ENCODE measurements at regions not wholly inside any gene's neighbourhood (a gene's known extent, or its start where the extent isn't known, plus 50 kb on each side); places are given as distances from the start of the nearest gene placed in this dataset.

DNA sequence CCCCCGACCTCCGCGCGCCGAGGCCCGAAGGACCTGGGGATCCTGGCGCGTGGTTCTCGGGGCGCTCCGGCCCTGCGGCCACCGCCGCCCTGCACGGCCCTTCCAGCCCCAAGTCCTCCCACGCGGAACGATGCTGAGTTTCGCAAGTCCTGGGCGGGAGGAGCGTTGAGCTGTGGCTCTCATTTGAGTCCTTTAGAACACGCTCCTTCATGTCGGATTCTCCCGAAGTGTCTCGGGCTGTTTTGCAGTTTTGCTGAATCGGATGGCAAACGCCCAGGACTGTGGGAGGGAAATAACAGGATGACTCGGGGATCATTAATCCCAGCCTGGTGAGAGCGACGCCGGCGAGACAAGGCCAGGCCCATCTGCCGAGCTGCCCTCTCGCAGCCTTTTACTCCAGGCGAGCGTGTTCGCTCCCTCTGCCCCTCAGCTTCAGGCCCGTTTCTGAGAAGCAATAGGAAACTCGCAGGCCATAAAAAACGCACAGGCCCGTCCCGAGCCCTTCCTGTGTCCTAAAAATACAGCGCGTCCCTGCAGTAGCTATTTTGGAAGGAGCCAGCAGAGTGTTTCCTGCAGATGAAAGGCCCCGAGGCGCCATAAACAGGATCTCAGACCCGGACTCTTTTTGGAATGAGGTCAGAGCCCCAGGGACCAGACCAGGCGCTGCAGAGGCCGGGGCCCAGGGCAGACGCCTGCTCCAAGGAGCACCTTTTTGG is 153.5 kb downstream of the DLL1 start:
- no peaks in the 10 kb centered on the region for H3K79me2 ChIP-seq (ENCODE audit: control insufficient read depth, insufficient read depth, low read length)
- ChIA-PET CTCF (no interaction called here), POLR2A (no interaction called here)
- no peak for TF ChIP-seq EZH2 (IDR thresholded peaks at IDR 0.05; ENCODE audit: borderline replicate concordance, low read depth, low read length, severe bottlenecking)
- TF ChIP-seq, protein P1, sequence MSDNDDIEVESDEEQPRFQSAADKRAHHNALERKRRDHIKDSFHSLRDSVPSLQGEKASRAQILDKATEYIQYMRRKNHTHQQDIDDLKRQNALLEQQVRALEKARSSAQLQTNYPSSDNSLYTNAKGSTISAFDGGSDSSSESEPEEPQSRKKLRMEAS (IDR thresholded peaks at IDR 0.05; ENCODE audit: insufficient read depth, insufficient read length): no peak
- no peak for TF ChIP-seq POLR2A (IDR thresholded peaks at IDR 0.05; ENCODE audit: low read depth, low read length)
- TF ChIP-seq, protein P2, sequence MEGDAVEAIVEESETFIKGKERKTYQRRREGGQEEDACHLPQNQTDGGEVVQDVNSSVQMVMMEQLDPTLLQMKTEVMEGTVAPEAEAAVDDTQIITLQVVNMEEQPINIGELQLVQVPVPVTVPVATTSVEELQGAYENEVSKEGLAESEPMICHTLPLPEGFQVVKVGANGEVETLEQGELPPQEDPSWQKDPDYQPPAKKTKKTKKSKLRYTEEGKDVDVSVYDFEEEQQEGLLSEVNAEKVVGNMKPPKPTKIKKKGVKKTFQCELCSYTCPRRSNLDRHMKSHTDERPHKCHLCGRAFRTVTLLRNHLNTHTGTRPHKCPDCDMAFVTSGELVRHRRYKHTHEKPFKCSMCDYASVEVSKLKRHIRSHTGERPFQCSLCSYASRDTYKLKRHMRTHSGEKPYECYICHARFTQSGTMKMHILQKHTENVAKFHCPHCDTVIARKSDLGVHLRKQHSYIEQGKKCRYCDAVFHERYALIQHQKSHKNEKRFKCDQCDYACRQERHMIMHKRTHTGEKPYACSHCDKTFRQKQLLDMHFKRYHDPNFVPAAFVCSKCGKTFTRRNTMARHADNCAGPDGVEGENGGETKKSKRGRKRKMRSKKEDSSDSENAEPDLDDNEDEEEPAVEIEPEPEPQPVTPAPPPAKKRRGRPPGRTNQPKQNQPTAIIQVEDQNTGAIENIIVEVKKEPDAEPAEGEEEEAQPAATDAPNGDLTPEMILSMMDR (IDR thresholded peaks at IDR 0.05; ENCODE audit: extremely low read depth in 1 of 2, insufficient read depth in 1 of 2, low read depth in 1 of 2, low read length in 2 of 2): no peak
- TF ChIP-seq JUN (IDR thresholded peaks at IDR 0.05; ENCODE audit: borderline replicate concordance, insufficient read depth, insufficient read length, low read depth): no peak
- no peak for TF ChIP-seq MYC (IDR thresholded peaks at IDR 0.05; ENCODE audit: low read depth, low read length)
- TF ChIP-seq FOS (IDR thresholded peaks at IDR 0.05; ENCODE audit: borderline replicate concordance, insufficient read depth, low read length): no peak
- TF ChIP-seq GATA2 (IDR thresholded peaks at IDR 0.05; ENCODE audit: insufficient read depth, insufficient read length, low read depth, low read length): no peak
- TF ChIP-seq POLR2AphosphoS5 (IDR thresholded peaks at IDR 0.05; ENCODE audit: insufficient read depth, low read depth, low read length): no peak
- H3K27ac ChIP-seq (ENCODE audit: insufficient read depth, low read depth, low read length): no peak overlapping the region
- dilution Hi-C loops (cut with MboI; ENCODE audit: extremely low pct_ligation_motif_present, low sequenced_read_pairs) (no loop called here), intact Hi-C loops (cut with micrococcal nuclease) (no loop called here)
- no peak overlapping the region for H3K4me3 ChIP-seq (replicated peaks in 1 of 3; ENCODE audit: insufficient read depth in 1 of 3, low read depth in 1 of 3, low read length in 3 of 3)
- no peaks in the 10 kb centered on the region for H3K4me1 ChIP-seq (ENCODE audit: control insufficient read depth, extremely low read depth, insufficient read depth, low read length)
- H3K9me3 ChIP-seq (replicated peaks; ENCODE audit: control insufficient read depth, insufficient read depth, low read length): no peaks in the 10 kb centered on the region
- no peaks in the 10 kb centered on the region for H3K9me1 ChIP-seq (replicated peaks; ENCODE audit: control insufficient read depth, extremely low read depth, insufficient read depth, low read length)
- H2AFZ ChIP-seq (ENCODE audit: low read depth, low read length): no peak overlapping the region
- H4K20me1 ChIP-seq (replicated peaks; ENCODE audit: control insufficient read depth, extremely low read depth, insufficient read depth, low read length): no peaks in the 10 kb centered on the region
- no peak for DNase-seq (ENCODE audit: low read depth, low spot score)
- FAIRE-seq: no peak
- no peak overlapping the region for H3K9ac ChIP-seq (replicated peaks; ENCODE audit: extremely low read depth, insufficient read depth, low read length)
- no peaks in the 10 kb centered on the region for H3K36me3 ChIP-seq (ENCODE audit: control insufficient read depth in 2 of 2, extremely low read depth in 1 of 2, insufficient read depth in 2 of 2, low read length in 2 of 2)
- no peak overlapping the region for H3K4me2 ChIP-seq (ENCODE audit: insufficient read depth, low read length)
- BruUV-seq (replicated peaks): no TSS peak
- no peaks in the 10 kb centered on the region for H3K27me3 ChIP-seq (ENCODE audit: control insufficient read depth in 2 of 2, insufficient read depth in 2 of 2, low read length in 2 of 2)
